ENCODE measurements at regions not wholly inside any gene's neighbourhood (a gene's known extent, or its start where the extent isn't known, plus 50 kb on each side); places are given as distances from the start of the nearest gene placed in this dataset.
A peak's percentile ranks its signal among the peaks of the same experiment; 100 is the strongest.

DNA sequence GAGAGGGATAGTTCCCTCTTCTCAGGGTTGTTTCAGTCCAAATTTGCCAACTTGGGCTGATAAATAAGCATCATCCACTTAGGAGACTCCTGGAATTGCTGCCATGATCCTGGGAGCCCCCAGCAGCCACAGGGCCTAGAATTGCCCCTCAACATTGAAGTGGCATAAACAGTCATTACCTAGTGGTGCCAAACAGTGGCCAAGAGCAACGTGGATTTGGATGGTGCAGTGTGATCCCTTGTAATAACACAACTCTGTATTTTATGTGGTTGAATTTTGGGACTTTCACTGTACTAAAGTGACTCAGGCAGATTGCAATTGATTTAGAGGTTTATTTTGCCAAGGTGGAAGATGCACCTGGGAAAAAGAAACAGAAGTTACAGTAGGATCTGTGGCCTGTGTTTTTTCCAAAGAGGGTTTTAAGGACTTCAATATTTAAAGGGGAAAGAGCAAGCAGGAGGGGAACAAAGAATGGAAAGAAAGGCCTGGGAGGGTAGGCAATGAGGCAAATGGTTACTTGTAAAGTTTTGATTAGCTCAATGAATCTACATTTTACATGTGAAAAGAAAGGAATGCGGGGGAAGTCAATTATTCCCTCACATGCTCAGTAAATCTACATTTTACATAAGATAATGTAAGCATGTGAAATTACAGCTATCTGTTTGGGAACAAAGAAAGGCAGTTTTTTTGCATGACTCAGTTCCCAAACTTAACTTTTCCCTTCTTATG lies 168.0 kb upstream of the NOX3 start:
- WGBS: 45% methylated on average over 1 of the region's 2 CpGs
- H3K4me2 ChIP-seq (ENCODE audit: low read length, poor library complexity, severe bottlenecking): no peak overlapping the region
- no peaks in the 10 kb centered on the region for H3K27me3 ChIP-seq (ENCODE audit: control insufficient read depth in 1 of 2, insufficient read depth in 1 of 2, low read length in 2 of 2)
- no peaks in the 10 kb centered on the region for H3K79me1 ChIP-seq (replicated peaks; ENCODE audit: low read length, poor library complexity, severe bottlenecking)
- H3K9me3 ChIP-seq (ENCODE audit: control insufficient read depth, low read length): peaks cover 3% of the 10 kb centered on the region
- H3K4me1 ChIP-seq (ENCODE audit: control insufficient read depth, insufficient read depth, low read depth, low read length): no peaks in the 10 kb centered on the region
- H2BK15ac ChIP-seq (ENCODE audit: low read depth, poor library complexity, severe bottlenecking): no peak overlapping the region
- H2BK5ac ChIP-seq (ENCODE audit: low read depth, low read length, poor library complexity, severe bottlenecking): no peak overlapping the region
- no peak overlapping the region for H4K8ac ChIP-seq (ENCODE audit: low read length)
- H2AK5ac ChIP-seq (ENCODE audit: low read length, severe bottlenecking): no peak overlapping the region
- H2AFZ ChIP-seq (ENCODE audit: low read depth, low read length): no peak overlapping the region
- H2BK120ac ChIP-seq (ENCODE audit: low read depth, low read length): no peak overlapping the region
- no peak for DNase-seq
- H3K14ac ChIP-seq (ENCODE audit: low read length in 2 of 2): no peak overlapping the region
- H3K27ac ChIP-seq (ENCODE audit: low read length, poor library complexity, severe bottlenecking): no peak overlapping the region
- no peak overlapping the region for H3K23ac ChIP-seq (ENCODE audit: low read length in 2 of 2)
- no peaks in the 10 kb centered on the region for H3K36me3 ChIP-seq (ENCODE audit: control insufficient read depth in 1 of 2, insufficient read depth in 2 of 2, low read depth in 1 of 2, low read length in 2 of 2)
- H3K4me3 ChIP-seq (ENCODE audit: insufficient read depth in 1 of 2, low read depth in 1 of 2, low read length in 2 of 2): no peak overlapping the region
- H3K9ac ChIP-seq (ENCODE audit: low read length): no peak overlapping the region
- no peak overlapping the region for H3K4ac ChIP-seq (ENCODE audit: low read depth in 1 of 2, low read length in 2 of 2)
- H4K91ac ChIP-seq (ENCODE audit: low read length): no peak overlapping the region
- no peak overlapping the region for H2BK12ac ChIP-seq (ENCODE audit: low read length in 2 of 2)
- no peak overlapping the region for H3K18ac ChIP-seq (ENCODE audit: low read depth in 1 of 2, low read length in 2 of 2)

- H3K4me2 ChIP-seq (ENCODE audit: low read length, poor library complexity, severe bottlenecking): no peak overlapping the region
- no peaks in the 10 kb centered on the region for H3K4me1 ChIP-seq (ENCODE audit: control insufficient read depth, insufficient read depth, low read depth, low read length)
- H3K9ac ChIP-seq (ENCODE audit: low read length): no peak overlapping the region
- H4K8ac ChIP-seq (ENCODE audit: low read length): no peak overlapping the region
- H3K4ac ChIP-seq (ENCODE audit: low read depth in 1 of 2, low read length in 2 of 2): no peak overlapping the region
- no peak overlapping the region for H2BK5ac ChIP-seq (ENCODE audit: low read depth, low read length, poor library complexity, severe bottlenecking)
- H2BK15ac ChIP-seq (ENCODE audit: low read depth, poor library complexity, severe bottlenecking): no peak overlapping the region
- H3K79me1 ChIP-seq (replicated peaks; ENCODE audit: low read length, poor library complexity, severe bottlenecking): no peaks in the 10 kb centered on the region
- no peak overlapping the region for H3K4me3 ChIP-seq (ENCODE audit: insufficient read depth in 1 of 2, low read depth in 1 of 2, low read length in 2 of 2)
- H2AK5ac ChIP-seq (ENCODE audit: low read length, severe bottlenecking): no peak overlapping the region
- H3K18ac ChIP-seq (ENCODE audit: low read depth in 1 of 2, low read length in 2 of 2): no peak overlapping the region
- 91% methylated on average over 4 of the region's 4 CpGs for WGBS
- H2BK12ac ChIP-seq (ENCODE audit: low read length in 2 of 2): no peak overlapping the region
- no peak overlapping the region for H4K91ac ChIP-seq (ENCODE audit: low read length)
- no peak overlapping the region for H3K27ac ChIP-seq (ENCODE audit: low read length, poor library complexity, severe bottlenecking)
- H3K23ac ChIP-seq (ENCODE audit: low read length in 2 of 2): no peak overlapping the region
- no peaks in the 10 kb centered on the region for H3K27me3 ChIP-seq (ENCODE audit: control insufficient read depth in 1 of 2, insufficient read depth in 1 of 2, low read length in 2 of 2)
- no peak for DNase-seq
- H3K36me3 ChIP-seq (ENCODE audit: control insufficient read depth in 1 of 2, insufficient read depth in 2 of 2, low read depth in 1 of 2, low read length in 2 of 2): no peaks in the 10 kb centered on the region
- H2AFZ ChIP-seq (ENCODE audit: low read depth, low read length): no peak overlapping the region
- peaks cover 60% of the 10 kb centered on the region for H3K9me3 ChIP-seq (ENCODE audit: control insufficient read depth, low read length)
- H3K14ac ChIP-seq (ENCODE audit: low read length in 2 of 2): no peak overlapping the region
- no peak overlapping the region for H2BK120ac ChIP-seq (ENCODE audit: low read depth, low read length)
These were observed 159.0 kb upstream of the NOX3 start for GRCh38 chr6:155614606-155615005.

DNA sequence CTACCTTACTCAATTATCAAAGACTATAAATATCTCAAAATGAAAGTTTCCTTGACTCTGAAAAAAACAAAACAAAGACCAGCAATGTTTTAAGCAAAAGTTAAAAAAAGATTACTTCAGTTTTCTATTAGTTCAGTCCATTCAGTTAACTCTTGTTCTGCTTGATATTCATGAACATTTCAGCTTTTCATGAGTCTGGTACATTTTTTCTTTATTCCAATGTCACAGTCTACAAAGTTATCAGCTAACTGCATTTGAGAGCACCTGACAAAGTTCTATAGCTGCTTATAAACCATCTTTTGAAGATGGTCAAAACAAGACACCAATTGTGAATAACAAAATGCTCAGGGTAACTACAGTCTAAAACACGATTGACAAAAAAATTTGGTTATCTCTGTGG lies 156.1 kb upstream of the NOX3 start:
- H4K91ac ChIP-seq (ENCODE audit: low read length): no peak overlapping the region
- no peak overlapping the region for H2AFZ ChIP-seq (ENCODE audit: low read depth, low read length)
- no peak overlapping the region for H2AK5ac ChIP-seq (ENCODE audit: low read length, severe bottlenecking)
- no peaks in the 10 kb centered on the region for H3K27me3 ChIP-seq (ENCODE audit: control insufficient read depth in 1 of 2, insufficient read depth in 1 of 2, low read length in 2 of 2)
- H3K4me2 ChIP-seq (ENCODE audit: low read length, poor library complexity, severe bottlenecking): no peak overlapping the region
- no peak overlapping the region for H4K8ac ChIP-seq (ENCODE audit: low read length)
- no peak overlapping the region for H2BK5ac ChIP-seq (ENCODE audit: low read depth, low read length, poor library complexity, severe bottlenecking)
- H3K27ac ChIP-seq (ENCODE audit: low read length, poor library complexity, severe bottlenecking): no peak overlapping the region
- H2BK12ac ChIP-seq (ENCODE audit: low read length in 2 of 2): no peak overlapping the region
- no peaks in the 10 kb centered on the region for H3K79me1 ChIP-seq (replicated peaks; ENCODE audit: low read length, poor library complexity, severe bottlenecking)
- H3K4me1 ChIP-seq (ENCODE audit: control insufficient read depth, insufficient read depth, low read depth, low read length): no peaks in the 10 kb centered on the region
- H3K36me3 ChIP-seq (ENCODE audit: control insufficient read depth in 1 of 2, insufficient read depth in 2 of 2, low read depth in 1 of 2, low read length in 2 of 2): no peaks in the 10 kb centered on the region
- H2BK120ac ChIP-seq (ENCODE audit: low read depth, low read length): no peak overlapping the region
- H2BK15ac ChIP-seq (ENCODE audit: low read depth, poor library complexity, severe bottlenecking): no peak overlapping the region
- H3K23ac ChIP-seq (ENCODE audit: low read length in 2 of 2): no peak overlapping the region
- H3K4me3 ChIP-seq (ENCODE audit: insufficient read depth in 1 of 2, low read depth in 1 of 2, low read length in 2 of 2): no peak overlapping the region
- 80% methylated on average over 1 of the region's 1 CpG for WGBS
- no peak overlapping the region for H3K14ac ChIP-seq (ENCODE audit: low read length in 2 of 2)
- DNase-seq: no peak
- no peak overlapping the region for H3K9ac ChIP-seq (ENCODE audit: low read length)
- H3K18ac ChIP-seq (ENCODE audit: low read depth in 1 of 2, low read length in 2 of 2): no peak overlapping the region
- peaks cover 61% of the 10 kb centered on the region for H3K9me3 ChIP-seq (ENCODE audit: control insufficient read depth, low read length)
- H3K4ac ChIP-seq (ENCODE audit: low read depth in 1 of 2, low read length in 2 of 2): no peak overlapping the region

DNA sequence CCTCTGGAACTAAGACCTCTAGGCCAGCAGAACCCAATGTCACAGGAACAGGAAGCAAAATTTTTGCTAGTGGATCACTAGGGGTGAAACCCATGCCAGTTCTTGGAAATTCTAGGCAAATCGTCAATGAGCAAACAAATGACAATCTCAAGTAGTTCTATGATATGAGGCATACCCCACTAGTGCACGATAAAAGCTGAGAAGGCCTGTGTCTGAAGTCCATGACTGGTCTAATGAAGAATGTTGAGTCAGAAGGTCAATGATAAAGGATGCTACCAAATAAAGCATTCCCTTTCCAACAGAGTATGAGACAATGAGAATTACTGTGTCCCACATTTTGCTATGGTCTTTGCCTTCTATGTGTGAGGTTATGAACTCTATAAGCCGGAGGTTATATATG lies 149.4 kb upstream of the NOX3 start:
- 41% methylated on average over 2 of the region's 3 CpGs for WGBS
- no peak overlapping the region for H2AK5ac ChIP-seq (ENCODE audit: low read length, severe bottlenecking)
- H3K4me3 ChIP-seq (ENCODE audit: insufficient read depth in 1 of 2, low read depth in 1 of 2, low read length in 2 of 2): no peak overlapping the region
- H3K9me3 ChIP-seq (ENCODE audit: control insufficient read depth, low read length): peaks cover 7% of the 10 kb centered on the region
- no peak overlapping the region for H3K9ac ChIP-seq (ENCODE audit: low read length)
- no peak overlapping the region for H3K27ac ChIP-seq (ENCODE audit: low read length, poor library complexity, severe bottlenecking)
- H4K8ac ChIP-seq (ENCODE audit: low read length): no peak overlapping the region
- H3K4me1 ChIP-seq (ENCODE audit: control insufficient read depth, insufficient read depth, low read depth, low read length): no peaks in the 10 kb centered on the region
- peak; percentile 20 for DNase-seq
- H3K79me1 ChIP-seq (replicated peaks; ENCODE audit: low read length, poor library complexity, severe bottlenecking): no peaks in the 10 kb centered on the region
- no peak overlapping the region for H2BK5ac ChIP-seq (ENCODE audit: low read depth, low read length, poor library complexity, severe bottlenecking)
- H2BK12ac ChIP-seq (ENCODE audit: low read length in 2 of 2): no peak overlapping the region
- H2BK15ac ChIP-seq (ENCODE audit: low read depth, poor library complexity, severe bottlenecking): no peak overlapping the region
- H3K36me3 ChIP-seq (ENCODE audit: control insufficient read depth in 1 of 2, insufficient read depth in 2 of 2, low read depth in 1 of 2, low read length in 2 of 2): no peaks in the 10 kb centered on the region
- no peak overlapping the region for H2BK120ac ChIP-seq (ENCODE audit: low read depth, low read length)
- no peak overlapping the region for H3K23ac ChIP-seq (ENCODE audit: low read length in 2 of 2)
- no peak overlapping the region for H3K4ac ChIP-seq (ENCODE audit: low read depth in 1 of 2, low read length in 2 of 2)
- H3K4me2 ChIP-seq (ENCODE audit: low read length, poor library complexity, severe bottlenecking): no peak overlapping the region
- no peaks in the 10 kb centered on the region for H3K27me3 ChIP-seq (ENCODE audit: control insufficient read depth in 1 of 2, insufficient read depth in 1 of 2, low read length in 2 of 2)
- H2AFZ ChIP-seq (ENCODE audit: low read depth, low read length): no peak overlapping the region
- H3K14ac ChIP-seq (ENCODE audit: low read length in 2 of 2): no peak overlapping the region
- H3K18ac ChIP-seq (ENCODE audit: low read depth in 1 of 2, low read length in 2 of 2): no peak overlapping the region
- no peak overlapping the region for H4K91ac ChIP-seq (ENCODE audit: low read length)
